OCI-LY1 (cell line): ENCODE measurements at regions not wholly inside any gene's neighbourhood (a gene's known extent, or its start where the extent isn't known, plus 50 kb on each side); places are given as distances from the start of the nearest gene placed in this dataset.

Source experiments
- EZH2 ChIP-seq: fragments of 200-600 bp; sonication (generic), shearing (Covaris generic); IDR thresholded peaks from 2 replicates; pipeline ENCODE4 v1.8.0; 2017; ENCODE audit warnings: borderline replicate concordance, mixed run types, mild to moderate bottlenecking, antibody characterized with exemption, low read length, moderate library complexity, mixed read lengths
- TF ChIP-seq, protein P1 (sequence below): fragments of 200-600 bp; sonication (generic), shearing (Covaris generic); IDR thresholded peaks from 2 replicates; pipeline ENCODE4 v1.5.1; 2017; ENCODE audit warnings: mild to moderate bottlenecking, antibody characterized with exemption, low read length, moderate library complexity, mixed read lengths

DNA sequence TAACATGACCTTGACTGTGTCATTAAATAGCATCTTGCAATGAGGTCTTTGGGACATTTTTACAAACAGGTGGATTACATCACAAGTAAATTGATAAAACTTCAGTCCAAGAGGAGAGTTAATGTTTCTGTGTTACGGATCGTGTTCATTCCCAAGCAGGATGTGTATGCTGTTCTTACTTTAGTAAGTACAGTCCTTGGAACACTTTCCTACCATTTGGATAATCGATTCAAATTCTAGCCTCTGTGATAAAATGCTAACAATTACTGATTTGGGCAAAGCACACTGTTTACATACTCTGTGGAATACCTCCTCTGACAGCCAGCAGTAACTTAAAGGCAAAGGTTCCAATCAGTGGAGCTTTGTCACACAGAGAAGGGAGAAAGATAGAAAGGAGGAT lies 351.7 kb downstream of the FAT3 start:
- TF ChIP-seq, protein P1, sequence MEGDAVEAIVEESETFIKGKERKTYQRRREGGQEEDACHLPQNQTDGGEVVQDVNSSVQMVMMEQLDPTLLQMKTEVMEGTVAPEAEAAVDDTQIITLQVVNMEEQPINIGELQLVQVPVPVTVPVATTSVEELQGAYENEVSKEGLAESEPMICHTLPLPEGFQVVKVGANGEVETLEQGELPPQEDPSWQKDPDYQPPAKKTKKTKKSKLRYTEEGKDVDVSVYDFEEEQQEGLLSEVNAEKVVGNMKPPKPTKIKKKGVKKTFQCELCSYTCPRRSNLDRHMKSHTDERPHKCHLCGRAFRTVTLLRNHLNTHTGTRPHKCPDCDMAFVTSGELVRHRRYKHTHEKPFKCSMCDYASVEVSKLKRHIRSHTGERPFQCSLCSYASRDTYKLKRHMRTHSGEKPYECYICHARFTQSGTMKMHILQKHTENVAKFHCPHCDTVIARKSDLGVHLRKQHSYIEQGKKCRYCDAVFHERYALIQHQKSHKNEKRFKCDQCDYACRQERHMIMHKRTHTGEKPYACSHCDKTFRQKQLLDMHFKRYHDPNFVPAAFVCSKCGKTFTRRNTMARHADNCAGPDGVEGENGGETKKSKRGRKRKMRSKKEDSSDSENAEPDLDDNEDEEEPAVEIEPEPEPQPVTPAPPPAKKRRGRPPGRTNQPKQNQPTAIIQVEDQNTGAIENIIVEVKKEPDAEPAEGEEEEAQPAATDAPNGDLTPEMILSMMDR: no peak
- no peak for TF ChIP-seq EZH2
